ENCODE measurements at regions not wholly inside any gene's neighbourhood (a gene's known extent, or its start where the extent isn't known, plus 50 kb on each side); places are given as distances from the start of the nearest gene placed in this dataset.
"Not testable (repeated sequence)": the region's sequence is repeated elsewhere in the genome, so short reads cannot be mapped to it uniquely, and the experiment has no call there.

- Histone ChIP-seq H3K9ac (ENCODE audit: low read depth, low read length) (no peak overlapping the region), H3K4me1 (ENCODE audit: insufficient read depth, low read length) (0 out of 2 replicates have a peak, but pooled peaks cover 4% of the 10 kb centered on the region), H3K9me3 (ENCODE audit: control insufficient read depth, insufficient read depth, low read length) (no peaks in the 10 kb centered on the region), H3K36me3 (ENCODE audit: insufficient read depth, low read length) (no peaks in the 10 kb centered on the region)
Measured at GRCh38 chr19:30682999-30683536, 310.9 kb downstream of the ZNF536 start.

DNA sequence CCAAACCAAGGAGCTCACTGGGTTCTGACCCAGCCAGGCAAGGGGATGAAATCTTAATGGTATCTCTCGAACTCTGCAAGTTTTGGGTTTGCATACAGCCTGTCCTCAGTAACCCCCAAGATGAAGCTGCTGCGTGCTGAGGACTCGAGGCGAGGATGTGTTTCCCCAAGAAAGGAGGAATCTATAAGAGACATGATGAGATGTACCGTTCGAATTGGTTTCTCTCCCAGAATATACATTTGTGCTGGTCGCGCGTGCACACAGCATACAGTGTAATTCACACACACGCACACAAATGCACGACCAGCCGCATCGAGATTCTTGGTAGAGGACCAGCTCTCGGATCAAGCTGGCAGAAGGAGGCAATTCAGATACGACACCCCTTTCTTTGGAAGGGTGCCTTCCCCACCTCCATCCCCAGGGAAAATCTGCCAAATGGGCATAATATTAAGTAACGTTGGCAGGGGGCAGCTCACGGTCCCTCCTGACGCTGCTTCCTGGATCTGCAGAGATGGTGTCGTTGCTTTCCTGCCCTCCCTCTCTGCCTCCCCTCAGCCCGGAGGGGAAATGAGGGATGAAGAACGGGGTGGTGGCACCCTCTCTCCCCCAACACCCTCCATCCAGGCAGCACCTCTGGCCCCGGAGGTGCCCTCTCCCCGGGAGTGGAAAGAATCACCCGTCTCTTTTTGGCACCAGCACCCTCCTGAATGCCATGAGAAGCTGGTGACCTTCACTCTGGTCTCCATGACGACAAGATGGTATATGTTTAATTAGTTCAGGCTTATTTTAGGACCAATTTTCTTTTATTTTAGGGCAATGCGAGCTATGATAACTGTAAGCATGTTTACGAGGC lies 310.2 kb downstream of the ZNF536 start:
- Histone ChIP-seq H3K9me3 (ENCODE audit: control insufficient read depth, insufficient read depth, low read length) (no peaks in the 10 kb centered on the region), H3K9ac (ENCODE audit: low read depth, low read length) (no peak overlapping the region), H3K36me3 (ENCODE audit: insufficient read depth, low read length) (no peaks in the 10 kb centered on the region), H3K4me1 (ENCODE audit: insufficient read depth, low read length) (0 out of 2 replicates have a peak, but pooled peaks cover 4% of the 10 kb centered on the region)

- Histone ChIP-seq H3K9me3 (ENCODE audit: control insufficient read depth, insufficient read depth, low read length) (no peaks in the 10 kb centered on the region), H3K4me1 (ENCODE audit: insufficient read depth, low read length) (no peaks in the 10 kb centered on the region), H3K9ac (ENCODE audit: low read depth, low read length) (no peak overlapping the region), H3K36me3 (ENCODE audit: insufficient read depth, low read length) (no peaks in the 10 kb centered on the region)
Measured at GRCh38 chr19:30681162-30682100, 309.2 kb downstream of the ZNF536 start.

GRCh38 chr19:30680399-30680798 lies 308.2 kb downstream of the ZNF536 start:
- not testable (repeated sequence) for H3K9ac ChIP-seq (ENCODE audit: low read depth, low read length); H3K36me3 ChIP-seq (ENCODE audit: insufficient read depth, low read length); H3K9me3 ChIP-seq (ENCODE audit: control insufficient read depth, insufficient read depth, low read length); H3K4me1 ChIP-seq (ENCODE audit: insufficient read depth, low read length)

- H3K36me3 ChIP-seq (ENCODE audit: insufficient read depth, low read length) = no peaks in the 10 kb centered on the region
- no peak overlapping the region for H3K9ac ChIP-seq (ENCODE audit: low read depth, low read length)
- no peaks in the 10 kb centered on the region for H3K9me3 ChIP-seq (ENCODE audit: control insufficient read depth, insufficient read depth, low read length)
- H3K4me1 ChIP-seq (ENCODE audit: insufficient read depth, low read length) = no peaks in the 10 kb centered on the region
Measured at GRCh38 chr19:30679789-30680188, 307.6 kb downstream of the ZNF536 start.

DNA sequence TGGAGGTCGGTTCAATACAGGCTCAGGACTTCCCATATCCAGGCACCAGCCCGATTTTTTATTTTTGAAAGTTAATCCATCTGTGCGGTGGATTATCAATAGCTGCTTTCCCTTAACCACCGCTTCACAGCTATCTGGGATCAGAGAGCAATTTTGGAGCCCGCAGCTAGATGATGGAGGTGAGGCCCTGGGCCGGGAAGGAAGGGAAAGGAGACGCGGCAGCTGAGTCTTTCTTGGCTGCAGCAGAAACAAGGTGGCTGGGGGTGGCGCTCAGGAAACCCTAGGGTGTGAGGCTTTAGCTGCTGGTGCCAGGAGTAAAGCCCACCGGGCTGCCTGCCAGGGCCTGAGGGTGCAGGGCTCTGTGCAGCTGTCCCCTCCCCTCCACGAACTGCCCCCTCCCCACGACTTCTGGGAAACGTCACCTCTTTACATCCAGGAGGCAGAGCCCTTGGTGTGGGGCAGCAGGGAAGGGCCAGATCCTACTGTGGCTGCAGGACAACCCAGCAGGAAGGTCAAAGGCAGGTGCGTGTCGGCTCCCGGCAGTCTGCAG lies 307.0 kb downstream of the ZNF536 start:
- Histone ChIP-seq H3K9ac (ENCODE audit: low read depth, low read length) (no peak overlapping the region), H3K36me3 (ENCODE audit: insufficient read depth, low read length) (no peaks in the 10 kb centered on the region), H3K4me1 (ENCODE audit: insufficient read depth, low read length) (no peaks in the 10 kb centered on the region), H3K9me3 (ENCODE audit: control insufficient read depth, insufficient read depth, low read length) (no peaks in the 10 kb centered on the region)

DNA sequence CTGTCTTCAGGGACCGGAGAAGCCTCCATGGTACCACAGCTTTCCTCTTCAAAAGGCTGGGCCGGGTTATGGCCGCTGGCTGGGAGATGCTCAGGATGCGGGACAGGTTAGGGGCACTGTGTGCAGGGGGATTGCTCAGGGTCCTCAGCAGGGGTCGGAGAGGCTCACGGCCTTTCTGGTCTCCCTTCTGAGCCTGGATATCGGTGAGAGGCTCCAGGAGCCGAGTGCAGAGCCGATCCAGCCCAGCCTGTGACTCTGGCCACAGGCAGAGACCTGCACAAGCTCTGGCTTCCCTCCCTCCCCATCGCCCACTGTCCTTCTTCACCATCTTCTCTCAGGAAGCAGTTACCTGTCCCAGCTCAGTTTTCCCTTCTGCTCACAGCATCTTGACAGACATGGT lies 306.0 kb downstream of the ZNF536 start:
- Histone ChIP-seq H3K9me3 (ENCODE audit: control insufficient read depth, insufficient read depth, low read length) (no peaks in the 10 kb centered on the region), H3K4me1 (ENCODE audit: insufficient read depth, low read length) (no peaks in the 10 kb centered on the region), H3K36me3 (ENCODE audit: insufficient read depth, low read length) (no peaks in the 10 kb centered on the region)

GRCh38 chr19:30677702-30678101 lies 305.5 kb downstream of the ZNF536 start:
- no peaks in the 10 kb centered on the region for H3K4me1 ChIP-seq (ENCODE audit: insufficient read depth, low read length)
- H3K9ac ChIP-seq (ENCODE audit: low read depth, low read length) = no peak overlapping the region
- H3K36me3 ChIP-seq (ENCODE audit: insufficient read depth, low read length) = no peaks in the 10 kb centered on the region
- no peaks in the 10 kb centered on the region for H3K9me3 ChIP-seq (ENCODE audit: control insufficient read depth, insufficient read depth, low read length)

More for the DNA sequence above, 306.0 kb downstream of the ZNF536 start:
- H3K9ac ChIP-seq (ENCODE audit: low read depth, low read length) = no peak overlapping the region

DNA sequence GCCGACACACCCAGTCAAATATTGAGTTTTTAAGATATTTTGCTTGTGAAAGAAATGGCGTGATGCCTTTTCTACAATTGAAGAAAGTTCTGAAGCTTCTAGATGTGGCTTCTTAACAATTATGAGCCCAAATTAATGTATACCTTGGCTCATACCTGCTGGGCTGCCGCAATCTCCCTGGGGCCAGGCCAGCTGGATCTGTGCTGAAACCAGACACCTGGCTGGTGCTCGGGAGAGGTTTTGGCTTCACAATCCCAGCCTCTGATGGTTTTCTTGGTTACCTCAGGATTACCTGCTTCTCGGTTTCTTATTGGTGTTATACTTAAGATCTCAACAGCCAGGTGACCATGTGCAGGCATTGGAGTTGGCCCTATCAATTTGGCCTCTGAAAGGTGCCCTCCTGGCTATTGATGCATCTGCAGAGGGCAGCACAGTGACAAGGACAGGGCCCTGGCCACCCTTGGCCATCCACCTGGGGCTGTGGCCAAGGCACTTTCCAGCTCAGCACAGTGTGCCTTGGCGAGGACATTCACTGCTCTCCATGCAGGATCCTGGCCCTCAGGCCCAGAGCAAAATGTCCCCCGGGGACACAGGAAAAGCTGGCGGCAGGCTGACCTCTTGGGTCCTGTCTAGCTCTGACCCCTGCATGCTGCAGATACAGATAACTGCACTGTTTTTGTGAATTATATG lies 305.0 kb downstream of the ZNF536 start:
- Histone ChIP-seq H3K36me3 (ENCODE audit: insufficient read depth, low read length) (no peaks in the 10 kb centered on the region), H3K9ac (ENCODE audit: low read depth, low read length) (no peak overlapping the region), H3K9me3 (ENCODE audit: control insufficient read depth, insufficient read depth, low read length) (no peaks in the 10 kb centered on the region), H3K4me1 (ENCODE audit: insufficient read depth, low read length) (no peaks in the 10 kb centered on the region)

DNA sequence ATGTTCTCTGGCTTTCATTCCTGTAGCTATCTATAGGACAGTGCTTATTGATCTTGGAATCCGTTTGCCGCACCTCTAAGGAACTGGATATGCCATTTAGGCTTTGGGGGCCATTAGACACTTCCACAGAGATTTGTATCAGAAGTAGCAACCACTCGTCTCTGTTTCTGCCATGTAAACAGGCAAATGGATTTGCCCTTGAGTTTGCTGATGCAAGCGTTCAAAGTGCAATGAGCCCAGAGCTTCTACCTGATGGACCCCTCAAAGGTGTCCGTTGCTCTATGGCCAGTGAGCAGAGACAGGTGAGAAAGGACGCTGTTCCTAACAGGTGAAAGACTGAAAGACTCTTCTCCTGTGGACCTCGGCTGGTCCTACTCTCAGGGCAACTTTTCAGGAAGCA lies 302.9 kb downstream of the ZNF536 start:
- Histone ChIP-seq H3K9ac (ENCODE audit: low read depth, low read length) (no peak overlapping the region), H3K36me3 (ENCODE audit: insufficient read depth, low read length) (no peaks in the 10 kb centered on the region), H3K4me1 (ENCODE audit: insufficient read depth, low read length) (no peaks in the 10 kb centered on the region), H3K9me3 (ENCODE audit: control insufficient read depth, insufficient read depth, low read length) (no peaks in the 10 kb centered on the region)

GRCh38 chr19:30674656-30675055 lies 302.5 kb downstream of the ZNF536 start:
- no peaks in the 10 kb centered on the region for H3K9me3 ChIP-seq (ENCODE audit: control insufficient read depth, insufficient read depth, low read length)
- no peaks in the 10 kb centered on the region; the same call in 1 of the 2 replicates for H3K4me1 ChIP-seq (ENCODE audit: insufficient read depth, low read length)
- H3K9ac ChIP-seq (ENCODE audit: low read depth, low read length) = no peak overlapping the region
- H3K36me3 ChIP-seq (ENCODE audit: insufficient read depth, low read length) = no peaks in the 10 kb centered on the region

GRCh38 chr19:30673336-30673735 lies 301.2 kb downstream of the ZNF536 start:
- H3K36me3 ChIP-seq (ENCODE audit: insufficient read depth, low read length) = no peaks in the 10 kb centered on the region
- no peaks in the 10 kb centered on the region for H3K9me3 ChIP-seq (ENCODE audit: control insufficient read depth, insufficient read depth, low read length)

GRCh38 chr19:30672926-30673325 lies 300.7 kb downstream of the ZNF536 start:
- no peak overlapping the region for H3K9ac ChIP-seq (ENCODE audit: low read depth, low read length)
- no peaks in the 10 kb centered on the region; the same call in 1 of the 2 replicates for H3K4me1 ChIP-seq (ENCODE audit: insufficient read depth, low read length)
- no peaks in the 10 kb centered on the region for H3K36me3 ChIP-seq (ENCODE audit: insufficient read depth, low read length)
- H3K9me3 ChIP-seq (ENCODE audit: control insufficient read depth, insufficient read depth, low read length) = no peaks in the 10 kb centered on the region

More at GRCh38 chr19:30673336-30673735, 301.2 kb downstream of the ZNF536 start:
- no peaks in the 10 kb centered on the region; the same call in 1 of the 2 replicates for H3K4me1 ChIP-seq (ENCODE audit: insufficient read depth, low read length)
- no peak overlapping the region for H3K9ac ChIP-seq (ENCODE audit: low read depth, low read length)

Measured in ES-I3 (cell line).